SKM-1 treated with dmso at 0.1 percent for 144 hours (cell line): ENCODE measurements at regions not wholly inside any gene's neighbourhood (a gene's known extent, or its start where the extent isn't known, plus 50 kb on each side); places are given as distances from the start of the nearest gene placed in this dataset.
"Not testable (repeated sequence)": the region's sequence is repeated elsewhere in the genome, so short reads cannot be mapped to it uniquely, and the experiment has no call there.

Experiments
- DNase-seq: peaks from one replicate; lab custom pipeline; 2025; ENCODE audit not compliant: unreplicated experiment; lab: John Stamatoyannopoulos, UW

- no peak for DNase-seq
These were observed 1179.7 kb downstream of the GATA3 start for GRCh38 chr10:9234191-9234590.

DNA sequence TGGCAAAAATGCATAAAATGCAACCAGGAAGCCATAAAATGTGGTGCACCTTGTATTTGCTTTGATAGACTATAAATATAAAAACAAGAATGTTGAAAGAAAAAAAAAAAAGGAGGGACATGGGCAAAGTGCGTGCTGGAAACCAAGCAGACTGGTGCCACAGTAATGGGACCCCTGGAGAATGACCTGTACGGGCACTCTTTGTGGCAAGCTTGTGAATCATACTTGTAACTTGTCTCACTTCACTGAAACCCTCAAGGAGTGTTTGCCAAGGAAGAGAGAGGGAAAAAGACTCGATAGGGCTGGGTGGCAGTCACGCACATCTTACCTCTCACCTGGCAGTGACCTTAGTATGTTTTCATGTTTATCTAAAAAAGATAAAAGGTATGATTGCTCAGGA is 1183.6 kb downstream of the GATA3 start:
- no peak for DNase-seq

DNA sequence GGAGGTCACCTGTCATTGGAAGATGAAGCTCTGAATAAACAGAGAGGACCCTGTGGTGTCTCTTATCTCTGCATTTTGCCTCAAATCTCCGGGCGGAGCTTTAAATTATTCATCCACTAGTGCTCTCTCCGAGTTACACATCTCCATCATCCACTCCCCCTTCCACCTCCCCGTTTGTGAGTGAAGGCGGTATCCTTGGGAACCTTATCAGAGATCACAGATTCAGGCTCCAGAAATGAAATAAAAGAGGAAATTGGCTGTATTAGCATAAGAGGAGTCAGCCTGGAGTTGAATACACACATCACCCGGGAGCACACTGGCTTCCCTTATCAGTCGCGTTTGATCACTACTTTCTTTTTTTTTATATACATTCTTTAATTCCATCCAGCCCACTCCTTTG is 1184.8 kb downstream of the GATA3 start:
- DNase-seq, result no peak

DNA sequence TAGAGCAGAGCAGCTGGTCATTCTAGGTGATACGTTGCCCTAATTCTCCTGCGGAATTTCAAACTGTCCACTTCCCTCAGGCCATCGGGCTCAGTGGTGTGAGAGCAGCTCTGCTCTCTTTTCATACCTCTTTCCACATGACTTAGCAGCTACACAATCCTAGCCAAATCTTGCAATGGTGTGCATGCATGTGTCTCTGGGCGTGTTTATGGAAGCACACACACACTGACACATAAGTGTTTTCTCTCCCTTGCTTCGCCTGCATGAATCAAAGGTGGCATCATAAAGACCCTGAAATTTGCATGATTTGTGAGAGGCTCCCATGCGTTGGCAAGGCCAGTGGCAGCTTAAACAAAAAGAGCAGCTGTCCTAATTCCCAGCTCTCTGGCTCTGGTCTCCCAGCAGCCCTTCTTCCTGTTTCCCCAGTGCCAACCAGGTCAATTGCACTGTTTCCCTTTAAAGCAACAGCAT is 1189.5 kb downstream of the GATA3 start:
- no peak for DNase-seq

DNA sequence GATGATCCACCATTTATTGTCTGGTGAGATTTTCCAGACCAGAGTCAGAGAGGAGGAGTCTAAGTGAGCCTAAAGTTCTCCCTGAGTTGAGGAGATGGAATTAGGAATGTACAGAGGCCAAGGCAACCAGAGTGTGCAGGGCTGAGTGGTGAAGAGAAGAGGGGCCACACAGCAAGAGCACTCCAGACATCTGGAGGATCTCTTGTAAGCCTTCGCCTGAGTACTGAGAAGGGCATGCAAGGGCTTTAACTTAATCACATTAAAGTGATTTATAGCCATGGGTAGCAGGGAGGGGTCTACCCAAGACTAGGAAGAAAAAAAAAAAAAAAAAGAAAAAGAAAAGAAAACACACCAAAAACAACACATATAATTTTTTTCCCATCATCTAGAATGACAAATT is 1190.4 kb downstream of the GATA3 start:
- DNase-seq, result no peak

GRCh38 chr10:9253121-9253520 is 1198.6 kb downstream of the GATA3 start:
- no peak for DNase-seq

GRCh38 chr10:9254353-9254752 is 1199.9 kb downstream of the GATA3 start:
- no peak for DNase-seq

DNA sequence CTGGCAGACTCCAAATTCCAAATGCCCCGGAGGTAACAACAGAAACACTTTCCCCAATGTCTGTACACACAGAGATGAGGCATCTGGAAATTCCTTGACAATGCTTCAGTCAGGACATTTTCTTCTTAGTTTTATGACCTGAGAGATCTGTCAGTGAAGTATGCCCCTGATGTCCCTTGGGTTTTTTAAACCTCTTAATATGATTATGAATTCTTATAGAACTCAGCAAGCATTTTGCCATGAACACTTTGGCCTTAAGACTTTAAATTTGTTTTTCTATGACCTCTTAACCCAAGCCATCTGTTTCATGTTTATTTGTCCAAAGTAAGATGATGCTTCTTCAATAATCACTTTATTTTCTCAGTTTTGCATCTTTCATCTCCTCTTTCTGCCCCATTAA is 1206.2 kb downstream of the GATA3 start:
- no peak for DNase-seq

DNA sequence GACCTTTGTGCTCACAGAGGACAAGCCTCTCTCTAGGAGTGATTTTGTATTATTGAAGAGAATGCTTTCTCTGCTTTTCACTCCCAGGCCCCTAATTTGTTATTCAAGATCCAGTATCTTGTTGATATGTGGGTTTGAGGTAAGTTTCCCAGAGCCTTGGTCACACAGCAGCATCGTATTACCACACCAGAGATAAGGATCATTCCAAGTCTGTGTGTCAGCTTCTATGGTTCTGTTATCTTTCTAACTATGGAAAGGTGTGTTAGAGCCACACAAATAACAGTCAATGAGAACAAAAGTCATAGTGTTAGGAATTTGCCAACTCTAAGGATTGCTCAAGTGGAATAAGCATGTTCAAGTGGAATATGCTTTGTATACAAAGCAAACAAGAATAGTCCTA is 1208.3 kb downstream of the GATA3 start:
- DNase-seq, result no peak

GRCh38 chr10:9268176-9268575 is 1213.7 kb downstream of the GATA3 start:
- DNase-seq, result no peak

- not testable (repeated sequence) for DNase-seq
These were observed 1218.8 kb downstream of the GATA3 start for GRCh38 chr10:9273126-9273833.

GRCh38 chr10:9274206-9274755 is 1219.8 kb downstream of the GATA3 start:
- DNase-seq, result no peak

GRCh38 chr10:9275861-9276260 is 1221.4 kb downstream of the GATA3 start:
- DNase-seq, result no peak

DNA sequence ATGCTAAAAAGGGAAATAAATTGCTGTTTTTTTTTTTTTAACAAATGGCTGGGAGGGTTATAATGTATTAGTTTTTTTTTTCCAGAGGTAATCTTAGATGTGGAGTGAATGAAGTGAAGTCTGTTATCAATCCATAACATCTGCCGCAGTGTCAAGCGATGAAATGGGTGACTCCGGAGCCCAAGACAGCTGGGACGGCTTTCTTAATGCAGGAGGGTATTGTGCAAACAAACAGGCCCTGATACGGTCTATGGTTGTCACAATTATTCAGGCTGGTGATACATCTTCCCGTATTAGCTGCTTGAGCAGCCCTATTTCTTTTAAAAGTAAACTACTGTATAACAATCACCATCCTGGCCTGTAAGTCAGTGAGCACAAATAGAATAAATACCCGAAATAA is 1231.2 kb downstream of the GATA3 start:
- no peak for DNase-seq

GRCh38 chr10:9289811-9290210 is 1235.3 kb downstream of the GATA3 start:
- no peak for DNase-seq

DNA sequence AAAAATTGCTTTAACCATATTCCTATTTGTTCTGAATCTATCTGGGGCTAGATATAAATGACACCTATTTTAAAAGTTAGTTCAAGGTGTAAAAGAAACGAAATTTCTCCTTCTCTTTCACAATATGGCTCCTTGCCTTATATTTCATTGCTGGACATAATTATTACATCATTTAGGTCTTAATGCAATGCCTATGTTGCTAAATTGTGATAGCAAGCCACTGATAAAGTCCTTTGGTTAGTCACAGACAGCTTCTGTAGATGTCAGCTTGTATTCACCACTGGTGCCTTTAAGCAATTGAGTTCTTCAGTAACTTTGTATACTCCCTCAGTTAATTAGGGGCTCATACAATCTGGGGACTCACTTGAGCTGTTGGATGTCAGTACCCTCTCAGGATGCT is 1236.6 kb downstream of the GATA3 start:
- DNase-seq, result no peak

DNA sequence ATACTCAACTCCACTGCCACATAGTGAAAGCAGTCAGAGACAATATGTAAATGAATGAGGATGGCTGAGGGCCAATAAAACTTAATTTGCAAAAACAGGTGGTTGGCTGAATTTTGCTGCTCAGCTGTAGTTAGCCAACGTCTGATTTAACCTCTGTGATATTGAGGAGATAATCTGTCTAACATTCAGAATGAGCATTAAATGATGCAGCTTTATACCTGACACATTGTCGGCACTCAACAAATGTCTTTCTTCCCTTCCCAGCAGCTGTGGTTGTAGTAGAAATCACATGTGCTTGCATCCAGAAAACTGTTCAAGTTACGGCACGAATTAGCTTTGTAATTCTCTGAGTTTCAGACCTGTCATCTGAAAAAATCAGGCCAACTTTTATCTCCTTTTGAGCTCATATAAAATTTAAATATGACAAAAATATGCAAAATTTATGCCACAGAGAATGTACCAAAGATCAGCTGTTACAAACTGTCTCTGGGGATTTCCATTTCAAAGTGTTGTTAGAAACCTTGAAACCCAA is 1239.7 kb downstream of the GATA3 start:
- DNase-seq, result no peak

GRCh38 chr10:9294865-9295264 is 1240.4 kb downstream of the GATA3 start:
- no peak for DNase-seq

- no peak for DNase-seq
These were observed 1241.7 kb downstream of the GATA3 start for GRCh38 chr10:9296190-9296589.

- DNase-seq, result no peak
These were observed 1243.1 kb downstream of the GATA3 start for GRCh38 chr10:9297580-9297979.

- no peak for DNase-seq
These were observed 1245.5 kb downstream of the GATA3 start for GRCh38 chr10:9299966-9300365.

DNA sequence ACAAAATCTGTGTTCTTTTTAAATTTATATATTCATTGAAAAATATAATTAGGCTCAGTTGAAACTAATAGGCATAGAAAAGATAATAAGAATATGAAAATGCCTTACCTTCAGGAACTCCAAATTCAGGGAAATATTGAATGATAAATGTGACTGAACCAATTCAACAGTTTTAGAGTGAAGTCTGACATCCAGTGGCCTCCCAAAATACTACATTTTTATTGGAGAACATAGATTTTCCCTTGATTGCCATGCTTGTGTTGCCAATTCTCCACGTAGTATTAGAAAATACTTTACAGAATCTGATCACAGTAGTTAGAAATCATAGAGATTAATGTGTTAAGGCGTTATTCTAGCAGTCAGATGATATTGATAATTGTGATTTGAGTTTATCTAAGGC is 1246.7 kb downstream of the GATA3 start:
- DNase-seq, result no peak

DNA sequence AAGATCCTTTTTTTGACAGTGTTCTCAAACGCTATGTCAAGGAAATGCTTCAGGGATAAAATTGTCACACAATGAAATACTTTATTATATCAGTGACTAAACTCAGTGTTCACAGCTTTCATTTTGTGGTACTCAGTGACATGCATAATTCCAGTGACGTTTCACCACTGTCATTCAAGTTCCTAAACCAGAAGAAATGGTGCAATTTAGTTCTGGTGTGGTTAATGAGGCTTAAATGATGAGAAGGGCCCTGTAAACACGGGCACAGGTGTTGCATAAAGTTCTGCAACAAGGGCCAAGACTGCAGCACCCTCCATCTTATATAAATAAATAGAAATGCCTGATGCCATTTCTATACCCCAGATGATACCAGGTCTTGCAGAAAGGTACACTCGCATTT is 1247.1 kb downstream of the GATA3 start:
- DNase-seq, result no peak
